ENCODE measurements at regions not wholly inside any gene's neighbourhood (a gene's known extent, or its start where the extent isn't known, plus 50 kb on each side); places are given as distances from the start of the nearest gene placed in this dataset.

DNA sequence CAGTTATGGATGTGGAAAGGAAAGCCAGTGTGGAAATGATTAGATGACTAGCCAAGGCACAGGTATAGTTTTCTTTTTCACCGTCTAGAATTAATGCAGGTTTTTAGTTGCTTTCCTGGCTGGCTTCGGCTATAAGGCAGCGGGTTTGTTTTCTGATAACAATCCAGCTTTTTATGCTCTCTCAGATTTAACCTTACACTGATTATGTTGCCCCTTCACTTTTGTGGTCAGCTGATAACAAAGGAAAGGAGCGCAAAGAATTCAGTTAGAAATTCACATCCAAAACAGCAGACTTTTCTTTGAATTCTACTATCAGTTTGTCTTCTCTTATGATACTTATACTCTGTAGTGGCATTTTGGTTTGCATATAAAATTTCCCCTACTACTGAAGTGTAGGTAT is 94.2 kb upstream of the CENPE start:
- TF ChIP-seq, protein P1, sequence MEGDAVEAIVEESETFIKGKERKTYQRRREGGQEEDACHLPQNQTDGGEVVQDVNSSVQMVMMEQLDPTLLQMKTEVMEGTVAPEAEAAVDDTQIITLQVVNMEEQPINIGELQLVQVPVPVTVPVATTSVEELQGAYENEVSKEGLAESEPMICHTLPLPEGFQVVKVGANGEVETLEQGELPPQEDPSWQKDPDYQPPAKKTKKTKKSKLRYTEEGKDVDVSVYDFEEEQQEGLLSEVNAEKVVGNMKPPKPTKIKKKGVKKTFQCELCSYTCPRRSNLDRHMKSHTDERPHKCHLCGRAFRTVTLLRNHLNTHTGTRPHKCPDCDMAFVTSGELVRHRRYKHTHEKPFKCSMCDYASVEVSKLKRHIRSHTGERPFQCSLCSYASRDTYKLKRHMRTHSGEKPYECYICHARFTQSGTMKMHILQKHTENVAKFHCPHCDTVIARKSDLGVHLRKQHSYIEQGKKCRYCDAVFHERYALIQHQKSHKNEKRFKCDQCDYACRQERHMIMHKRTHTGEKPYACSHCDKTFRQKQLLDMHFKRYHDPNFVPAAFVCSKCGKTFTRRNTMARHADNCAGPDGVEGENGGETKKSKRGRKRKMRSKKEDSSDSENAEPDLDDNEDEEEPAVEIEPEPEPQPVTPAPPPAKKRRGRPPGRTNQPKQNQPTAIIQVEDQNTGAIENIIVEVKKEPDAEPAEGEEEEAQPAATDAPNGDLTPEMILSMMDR (IDR thresholded peaks at IDR 0.05): no peak

DNA sequence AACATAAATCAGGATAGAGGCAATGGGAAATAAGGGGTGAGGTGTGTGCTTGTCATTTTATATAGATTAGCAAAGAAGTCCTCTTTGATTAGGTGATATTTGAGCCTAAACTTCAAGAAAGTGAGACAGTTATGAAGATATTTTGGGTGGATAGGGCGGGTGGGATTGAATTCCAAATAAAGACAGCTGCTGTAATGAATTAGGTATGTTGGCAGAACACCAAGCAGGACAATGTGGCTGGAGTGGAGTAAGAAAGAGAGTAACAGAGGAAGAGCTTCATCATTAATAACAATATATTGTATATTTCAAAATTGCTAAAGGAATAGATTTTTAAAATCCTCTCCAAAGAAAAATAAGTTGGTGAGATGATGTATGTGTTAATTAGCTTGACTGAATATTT is 91.0 kb upstream of the CENPE start:
- TF ChIP-seq, protein P1 (IDR thresholded peaks at IDR 0.05): no peak

DNA sequence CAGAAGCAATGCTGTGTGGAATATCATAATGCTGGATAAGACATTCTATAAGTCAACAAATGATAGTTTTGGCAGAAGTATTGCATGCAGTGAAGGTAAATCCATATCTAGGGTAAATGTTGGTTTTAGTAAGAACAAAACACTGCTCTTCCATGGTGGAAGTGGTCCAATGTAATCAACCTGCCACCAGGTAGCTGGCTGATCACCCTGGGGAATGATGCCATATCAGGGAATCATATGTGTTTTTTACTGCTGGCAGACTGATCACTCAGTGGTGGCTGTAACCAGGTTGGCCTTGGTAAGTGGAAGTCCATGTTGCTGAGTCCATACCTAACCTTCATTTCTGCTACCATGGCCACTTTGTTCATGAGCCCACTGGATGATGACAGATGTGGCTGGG is 74.0 kb upstream of the CENPE start:
- TF ChIP-seq, protein P1 (IDR thresholded peaks at IDR 0.05): no peak

DNA sequence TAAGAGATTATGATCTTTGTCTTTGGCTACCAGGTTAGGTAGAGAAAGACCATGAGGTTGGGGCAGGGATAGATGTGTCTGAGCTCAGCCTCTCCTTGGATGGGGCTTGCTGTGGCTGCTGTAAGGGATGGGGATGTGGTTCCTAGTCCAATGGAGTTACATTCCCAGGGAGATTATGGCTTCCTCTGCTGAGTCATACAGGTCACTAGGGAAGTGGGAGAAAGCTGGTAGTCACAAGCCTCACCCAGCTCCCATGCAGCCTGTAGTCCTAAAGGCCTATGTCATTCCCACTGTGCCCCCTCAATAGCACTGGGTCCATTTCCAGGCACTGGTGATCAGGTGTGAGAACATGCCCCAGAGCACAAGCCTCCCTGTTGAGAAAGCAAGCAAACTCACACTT is 70.6 kb upstream of the CENPE start:
- TF ChIP-seq, protein P1 (IDR thresholded peaks at IDR 0.05): no peak

DNA sequence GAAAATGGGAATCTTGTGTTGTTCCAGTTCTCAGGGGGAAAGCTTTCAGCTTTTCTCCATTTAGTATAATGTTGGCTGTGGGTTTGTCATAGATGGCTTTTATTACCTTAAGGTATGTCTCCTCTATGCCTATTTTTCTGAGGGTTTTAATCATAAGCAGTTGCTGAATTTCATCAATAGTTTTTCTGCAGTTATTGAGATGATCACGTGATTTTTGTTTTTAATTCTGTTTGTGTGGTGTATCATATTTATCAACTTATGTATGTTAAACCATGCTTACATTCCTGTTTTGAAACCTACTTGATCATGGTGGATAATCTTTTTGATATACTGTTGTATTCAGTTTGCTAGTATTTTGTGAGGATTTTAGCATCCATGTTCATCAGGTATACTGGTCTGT is 66.8 kb upstream of the CENPE start:
- TF ChIP-seq, protein P1 (IDR thresholded peaks at IDR 0.05): no peak
